NT2/D1 (cell line): ENCODE measurements at regions not wholly inside any gene's neighbourhood (a gene's known extent, or its start where the extent isn't known, plus 50 kb on each side); places are given as distances from the start of the nearest gene placed in this dataset.
"Not testable (repeated sequence)": the region's sequence is repeated elsewhere in the genome, so short reads cannot be mapped to it uniquely, and the experiment has no call there.

Source experiments
- SUZ12 ChIP-seq: IDR thresholded peaks from 2 replicates; pipeline ENCODE4 v1.6.1; 2011; ENCODE audit not compliant: insufficient read length, insufficient read depth; ENCODE audit errors: extremely low read depth
- YY1 ChIP-seq: IDR thresholded peaks from 2 replicates; pipeline ENCODE4 v1.6.1; 2011; ENCODE audit not compliant: insufficient read length, insufficient read depth
- ZNF274 ChIP-seq: IDR thresholded peaks from 2 replicates; pipeline ENCODE4 v1.6.1; 2011; ENCODE audit warnings: mild to moderate bottlenecking, low read depth, low read length

DNA sequence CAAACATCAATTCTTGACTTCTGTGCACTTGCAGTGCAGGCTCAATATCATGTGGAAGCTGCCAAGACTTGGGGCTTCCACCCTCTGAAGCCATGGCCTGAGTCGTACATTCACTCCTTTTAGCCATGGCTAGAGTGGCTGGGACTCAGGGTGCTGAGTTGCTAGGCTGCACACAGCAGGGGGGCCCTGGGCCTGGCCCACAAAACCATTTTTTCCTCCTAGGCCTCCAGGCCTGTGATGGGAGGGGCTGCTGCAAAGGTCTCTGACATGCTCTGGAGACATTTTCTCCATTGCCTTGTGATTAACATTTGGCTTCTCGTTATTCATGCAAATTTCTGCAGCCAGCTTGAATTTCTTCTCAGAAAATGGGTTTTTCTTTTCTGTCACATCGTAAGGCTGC, 1226.8 kb downstream of the AACS start:
- not testable (repeated sequence) for TF ChIP-seq YY1, ZNF274, SUZ12
